Epithelial cell of esophagus (primary cell): ENCODE measurements at regions not wholly inside any gene's neighbourhood (a gene's known extent, or its start where the extent isn't known, plus 50 kb on each side); places are given as distances from the start of the nearest gene placed in this dataset.

ENCODE experiments used
- DNase-seq: peaks from one replicate; pipeline ENCODE4 v3.0.0; 2010; ENCODE audit warnings: low read depth
- H3K4me3 ChIP-seq: 2 replicates; pipeline ENCODE4 v1.5.1; 2011; ENCODE audit warnings: mild to moderate bottlenecking, low read length, control low read depth
- CTCF ChIP-seq: IDR thresholded peaks from 2 replicates; pipeline ENCODE4 v1.5.1; 2011; ENCODE audit warnings: low read depth, mild to moderate bottlenecking, low read length, control low read depth, inconsistent platforms; ENCODE audit not compliant: insufficient read depth; ENCODE audit errors: missing control alignments

- TF ChIP-seq CTCF, result no peak
- no peak overlapping the region for H3K4me3 ChIP-seq
- peak; percentile 74 for DNase-seq
These were observed 366.5 kb upstream of the SEMA3C start for GRCh38 chr7:81285142-81285871.

- no peak for TF ChIP-seq CTCF
- DNase-seq, result peak; percentile 71
- no peak overlapping the region for H3K4me3 ChIP-seq
These were observed 365.7 kb upstream of the SEMA3C start for GRCh38 chr7:81284576-81284975.

- no peak overlapping the region for H3K4me3 ChIP-seq
- peak; percentile 42 for DNase-seq
- TF ChIP-seq CTCF, result no peak
These were observed 361.7 kb upstream of the SEMA3C start for GRCh38 chr7:81280531-81280930.

GRCh38 chr7:81277691-81278090, 358.8 kb upstream of the SEMA3C start:
- TF ChIP-seq CTCF, result no peak
- H3K4me3 ChIP-seq, result no peak overlapping the region
- no peak for DNase-seq

GRCh38 chr7:81273601-81274397, 354.9 kb upstream of the SEMA3C start:
- TF ChIP-seq CTCF, result no peak
- no peak for DNase-seq
- H3K4me3 ChIP-seq, result no peak overlapping the region

- no peak for DNase-seq
- H3K4me3 ChIP-seq, result no peak overlapping the region
- TF ChIP-seq CTCF, result no peak
These were observed 353.3 kb upstream of the SEMA3C start for GRCh38 chr7:81272176-81272575.
